ENCODE measurements at regions not wholly inside any gene's neighbourhood (a gene's known extent, or its start where the extent isn't known, plus 50 kb on each side); places are given as distances from the start of the nearest gene placed in this dataset.

GRCh38 chr2:180893752-180894151, 86.7 kb upstream of the UBE2E3 start:
- no peak overlapping the region for H3K4me3 ChIP-seq
- no peaks in the 10 kb centered on the region for H3K36me3 ChIP-seq
- H3K27ac ChIP-seq, result no peak overlapping the region
- H3K4me1 ChIP-seq, result no peaks in the 10 kb centered on the region
- WGBS, 5 donors, result 70 to 91% (median 77%) methylated on average over 1 of the region's 1 CpG
- no peaks in the 10 kb centered on the region for H3K9me3 ChIP-seq
- no peak for DNase-seq
- no peak for TF ChIP-seq CTCF (IDR thresholded peaks at IDR 0.05 in 8 of 11, conservative IDR thresholded peaks at IDR 0.05 in 3 of 11)
- no peak for TF ChIP-seq POLR2A (IDR thresholded peaks at IDR 0.05)
- TF ChIP-seq POLR2AphosphoS5 (IDR thresholded peaks at IDR 0.05), result no peak
- H3K27me3 ChIP-seq (replicated peaks in 1 of 7), result no peaks in the 10 kb centered on the region
- intact Hi-C loops (cut with DNase I; ENCODE audit: low total_unique reads), result no loop called here

GRCh38 chr2:180892091-180892490, 88.3 kb upstream of the UBE2E3 start:
- WGBS, 5 donors, result 72 to 76% (median 76%) methylated on average over 4 of the region's 4 CpGs
- no peaks in the 10 kb centered on the region for H3K27me3 ChIP-seq (replicated peaks in 1 of 7)
- H3K4me3 ChIP-seq, result no peak overlapping the region
- no peak overlapping the region for H3K27ac ChIP-seq
- no peaks in the 10 kb centered on the region for H3K4me1 ChIP-seq
- TF ChIP-seq POLR2AphosphoS5 (IDR thresholded peaks at IDR 0.05) (no peak), POLR2A (IDR thresholded peaks at IDR 0.05) (no peak), CTCF (IDR thresholded peaks at IDR 0.05 in 8 of 11, conservative IDR thresholded peaks at IDR 0.05 in 3 of 11) (no peak)
- intact Hi-C loops (cut with DNase I; ENCODE audit: low total_unique reads), result no loop called here
- H3K36me3 ChIP-seq, result no peaks in the 10 kb centered on the region
- H3K9me3 ChIP-seq, result no peaks in the 10 kb centered on the region
- DNase-seq, result no peak

- intact Hi-C loops (cut with DNase I; ENCODE audit: low total_unique reads), result no loop called here
- DNase-seq, result no peak
- Histone ChIP-seq H3K4me3 (no peak overlapping the region), H3K9me3 (no peaks in the 10 kb centered on the region), H3K4me1 (no peaks in the 10 kb centered on the region), H3K27me3 (replicated peaks in 1 of 7) (no peaks in the 10 kb centered on the region), H3K27ac (no peak overlapping the region), H3K36me3 (no peaks in the 10 kb centered on the region)
- TF ChIP-seq CTCF (IDR thresholded peaks at IDR 0.05 in 8 of 11, conservative IDR thresholded peaks at IDR 0.05 in 3 of 11) (no peak), POLR2A (IDR thresholded peaks at IDR 0.05) (no peak), POLR2AphosphoS5 (IDR thresholded peaks at IDR 0.05) (no peak)
Measured at GRCh38 chr2:180891360-180891759, 89.0 kb upstream of the UBE2E3 start.

- no peak for DNase-seq
- Histone ChIP-seq H3K36me3 (no peaks in the 10 kb centered on the region), H3K27ac (no peak overlapping the region), H3K4me1 (no peaks in the 10 kb centered on the region), H3K27me3 (replicated peaks in 1 of 7) (no peaks in the 10 kb centered on the region), H3K9me3 (no peaks in the 10 kb centered on the region), H3K4me3 (no peak overlapping the region)
- intact Hi-C loops (cut with DNase I; ENCODE audit: low total_unique reads), result no loop called here
- WGBS, 5 donors, result 75 to 95% (median 81%) methylated on average over 1 of the region's 1 CpG
- TF ChIP-seq POLR2AphosphoS5 (IDR thresholded peaks at IDR 0.05) (no peak), POLR2A (IDR thresholded peaks at IDR 0.05) (no peak), CTCF (IDR thresholded peaks at IDR 0.05 in 8 of 11, conservative IDR thresholded peaks at IDR 0.05 in 3 of 11) (no peak)
Measured at GRCh38 chr2:180890781-180891180, 89.6 kb upstream of the UBE2E3 start.

Data from spleen (tissue), 11 donors.